HepG2 (cell line): ENCODE measurements at regions not wholly inside any gene's neighbourhood (a gene's known extent, or its start where the extent isn't known, plus 50 kb on each side); places are given as distances from the start of the nearest gene placed in this dataset.

Experiments
- ATAC-seq: fragments of 200-7000 bp; cut with Tn5 transposase; 3 replicates; pipeline ENCODE4 v1.9.1; 2020; ENCODE audit warnings: mild to moderate bottlenecking, moderate library complexity
- BruUV-seq: library from RNA; stranded (reverse); fragments of 400-500 nt; replicated peaks from 2 replicates; lab custom pipeline; 2021; lab: Mats Ljungman, UMichigan
- CTCF ChIA-PET: fragments of 300-600 bp; formaldehyde crosslinking; extraction: SDS; loops from one replicate; lab custom pipeline; 2021; ENCODE audit warnings: low total read pairs, inconsistent platforms, low intra/inter-chr PET ratio; lab: Yijun Ruan, JAX
- POLR2A ChIA-PET: fragments of 350-600 bp; sonication (Branson Sonifier 250); formaldehyde crosslinking; loops from one replicate; lab custom pipeline; 2020; ENCODE audit warnings: antibody characterized with exemption, inconsistent platforms; lab: Yijun Ruan, JAX
- DNase-seq: peaks from one replicate; pipeline ENCODE4 v3.0.0-alpha.2; 2015; ENCODE audit warnings: low spot score
- FAIRE-seq: peaks from 3 replicates; lab custom pipeline; 2011; peaks lifted over from hg19 to GRCh38; lab: Jason Lieb, UNC
- H2AFZ ChIP-seq: one replicate; pipeline ENCODE4 v1.6.1; 2011; ENCODE audit warnings: low read length, inconsistent platforms
- H3K27ac ChIP-seq: fragments of 300-600 bp; 3 replicates; pipeline ENCODE4 v1.8.0; 2011; ENCODE audit warnings: mixed run types, mild to moderate bottlenecking, mixed read lengths, low read length, inconsistent platforms; ENCODE audit not compliant: insufficient read depth; ENCODE audit errors: extremely low read length
- H3K27me3 ChIP-seq, 2 experiments: fragments of 200-600 bp in 1 of 2; 2 replicates in 1 of 2; 3 replicates in 1 of 2; pipeline versions ENCODE4 v1.6.0 to v1.8.0; 2011; ENCODE audit warnings: low read length in 2 of 2, mild to moderate bottlenecking in 2 of 2, moderate library complexity in 2 of 2, inconsistent platforms in 1 of 2; ENCODE audit not compliant: insufficient read depth in 2 of 2, control insufficient read depth in 1 of 2
- H3K36me3 ChIP-seq, 2 experiments: fragments of 200-600 bp in 1 of 2; replicated peaks in 1 of 2; 2 replicates in 1 of 2; 3 replicates in 1 of 2; pipeline versions ENCODE4 v1.5.1 to v1.8.0; 2011; ENCODE audit warnings: low read length in 2 of 2, inconsistent platforms in 1 of 2; ENCODE audit not compliant: insufficient read depth in 2 of 2, control insufficient read depth in 1 of 2
- H3K4me1 ChIP-seq: 2 replicates; pipeline ENCODE4 v1.5.1; 2012; ENCODE audit warnings: low read length, inconsistent platforms; ENCODE audit not compliant: insufficient read depth
- H3K4me2 ChIP-seq: 2 replicates; pipeline ENCODE4 v1.6.0; 2011; ENCODE audit warnings: low read depth, low read length, inconsistent platforms
- H3K4me3 ChIP-seq, 3 experiments: fragments of 200-600 bp in 1 of 3; sonication (generic), shearing (Covaris generic) in 1 of 3; replicated peaks in 1 of 3; 2 replicates each; pipeline ENCODE4 v1.5.1; 2011 to 2016; ENCODE audit warnings: low read length in 3 of 3, inconsistent platforms in 2 of 3, low read depth in 2 of 3, mild to moderate bottlenecking in 2 of 3, control low read depth in 1 of 3, mixed read lengths in 1 of 3; ENCODE audit not compliant: insufficient read depth in 1 of 3
- H3K79me2 ChIP-seq: one replicate; pipeline ENCODE4 v1.6.1; 2011; ENCODE audit warnings: low read length, inconsistent platforms; ENCODE audit not compliant: insufficient read depth
- H3K9ac ChIP-seq: 2 replicates; pipeline ENCODE4 v1.6.0; 2011; ENCODE audit warnings: mild to moderate bottlenecking, low read depth, low read length, inconsistent platforms; ENCODE audit not compliant: insufficient read depth
- H3K9me3 ChIP-seq: 2 replicates; pipeline ENCODE4 v1.5.1; 2012; ENCODE audit warnings: mild to moderate bottlenecking, low read length
- H4K20me1 ChIP-seq: 2 replicates; pipeline ENCODE4 v1.6.0; 2011; ENCODE audit warnings: inconsistent platforms, mild to moderate bottlenecking, low read length, moderate library complexity; ENCODE audit not compliant: insufficient read depth
- MED8 ChIP-seq: sonication (generic); formaldehyde crosslinking; IDR thresholded peaks from 2 replicates; pipeline ENCODE4 v1.8.1; 2023; ENCODE audit warnings: mild to moderate bottlenecking, missing genetic modification reagents; ENCODE audit not compliant: insufficient replicate concordance
- NFYC ChIP-seq: IDR thresholded peaks from 2 replicates; pipeline ENCODE4 v1.6.1; 2016; ENCODE audit warnings: missing genetic modification reagents, missing compliant biosample characterization
- REST ChIP-seq, 2 experiments: IDR thresholded peaks; 2 replicates each; pipeline ENCODE4 v1.6.1; 2011 to 2012; ENCODE audit warnings: low read length in 2 of 2, borderline replicate concordance in 1 of 2, low read depth in 1 of 2, mild to moderate bottlenecking in 1 of 2, moderate library complexity in 1 of 2
- RFX1 ChIP-seq: fragments of 450-650 bp; IDR thresholded peaks from 2 replicates; pipeline ENCODE4 v1.6.1; 2017
- SIN3A ChIP-seq: IDR thresholded peaks from 2 replicates; pipeline ENCODE4 v1.6.1; 2011; ENCODE audit warnings: low read depth, mild to moderate bottlenecking, control low read depth, low read length, borderline replicate concordance
- SMAD3 ChIP-seq: sonication (generic); formaldehyde crosslinking; IDR thresholded peaks from 2 replicates; pipeline ENCODE4 v1.4.0; 2020; ENCODE audit warnings: missing genetic modification reagents
- WIZ ChIP-seq: sonication (generic); formaldehyde crosslinking; IDR thresholded peaks from 2 replicates; pipeline ENCODE4 v1.5.1; 2020; ENCODE audit warnings: mild to moderate bottlenecking, missing genetic modification reagents
- YEATS4 ChIP-seq: sonication (generic); formaldehyde crosslinking; IDR thresholded peaks from 2 replicates; pipeline ENCODE4 v1.4.0; 2020; ENCODE audit warnings: missing genetic modification reagents, borderline replicate concordance
- ZBTB25 ChIP-seq: IDR thresholded peaks from 2 replicates; pipeline ENCODE4 v1.6.1; 2018; ENCODE audit warnings: missing genetic modification reagents
- ZC3H4 ChIP-seq: sonication (generic); formaldehyde crosslinking; IDR thresholded peaks from 2 replicates; pipeline ENCODE4 v1.4.0; 2020; ENCODE audit warnings: missing genetic modification reagents, borderline replicate concordance
- ZFP41 ChIP-seq: sonication (generic); formaldehyde crosslinking; IDR thresholded peaks from 2 replicates; pipeline ENCODE4 v1.4.0; 2020; ENCODE audit warnings: mild to moderate bottlenecking, missing genetic modification reagents, borderline replicate concordance
- ZFP91 ChIP-seq: sonication (generic); formaldehyde crosslinking; IDR thresholded peaks from 2 replicates; pipeline ENCODE4 v1.9.0; 2022; ENCODE audit warnings: missing genetic modification reagents, mild to moderate bottlenecking, borderline replicate concordance
- ZNF614 ChIP-seq: IDR thresholded peaks from 2 replicates; pipeline ENCODE4 v1.6.1; 2018; ENCODE audit warnings: missing biosample characterization, missing genetic modification reagents, inconsistent platforms, borderline replicate concordance
- ZNF703 ChIP-seq: sonication (generic); formaldehyde crosslinking; IDR thresholded peaks from 2 replicates; pipeline ENCODE4 v1.5.1; 2020; ENCODE audit warnings: missing genetic modification reagents, mild to moderate bottlenecking, moderate library complexity, borderline replicate concordance
- ZNF839 ChIP-seq: sonication (generic); formaldehyde crosslinking; IDR thresholded peaks from 2 replicates; pipeline ENCODE4 v1.4.0; 2020; ENCODE audit warnings: missing genetic modification reagents, mild to moderate bottlenecking, borderline replicate concordance
- WGBS: methylation state at CpG from one replicate; pipeline ENCODE4 v1.1.6; 2017; ENCODE audit warnings: low lambda C conversion rate; 5-methylcytosine and 5-hydroxymethylcytosine counted together
- in situ Hi-C: cut with HindIII; loops from 2 replicates; pipeline ENCODE4 v1.10.0; 2017; ENCODE audit warnings: low pct_unique_long_range_greater_than_20kb; ENCODE audit not compliant: extremely low pct_ligation_motif_present
- intact Hi-C: fragments of 100-400 bp; cut with micrococcal nuclease; formaldehyde crosslinking; loops from one replicate; pipeline ENCODE4 v1.10.0; 2022; ENCODE audit not compliant: unreplicated experiment

GRCh38 chr6:21486115-21486514 lies 107.4 kb upstream of the SOX4 start (continued):
- TF ChIP-seq YEATS4 (no peak), ZBTB25 (CRISPR knock-in tag) (no peak), ZC3H4 (CRISPR knock-in tag) (no peak), ZNF614 (no peak), NFYC (CRISPR knock-in tag) (no peak), ZFP41 (CRISPR knock-in tag) (no peak), ZNF703 (CRISPR knock-in tag) (no peak)

GRCh38 chr6:21489826-21490225 lies 103.7 kb upstream of the SOX4 start:
- 66% methylated on average over 3 of the region's 3 CpGs for WGBS
- no peak for ATAC-seq
- TF ChIP-seq MED8 (CRISPR knock-in tag) (no peak), SIN3A (no peak), ZFP91 (CRISPR knock-in tag) (no peak), SMAD3 (CRISPR knock-in tag) (no peak), REST (IDR thresholded peaks at IDR 0.05; ENCODE audit: borderline replicate concordance in 1 of 2, low read depth in 1 of 2, low read length in 2 of 2) (no peak), ZNF839 (CRISPR knock-in tag) (no peak), RFX1 (no peak), WIZ (no peak)
- no peak overlapping the region for H2AFZ ChIP-seq
- no peak overlapping the region for H3K9ac ChIP-seq
- H3K27ac ChIP-seq = no peak overlapping the region
- no peaks in the 10 kb centered on the region for H4K20me1 ChIP-seq
- intact Hi-C loops = no loop called here
- in situ Hi-C loops = no loop called here
- CTCF ChIA-PET = no interaction called here
- 0 out of 5 replicates have a peak, but pooled peaks cover 0 to 5% of the 10 kb centered on the region in 2 experiments for H3K27me3 ChIP-seq
- no peaks in the 10 kb centered on the region for H3K9me3 ChIP-seq
- FAIRE-seq = no peak
- H3K4me3 ChIP-seq = no peak overlapping the region
- POLR2A ChIA-PET = no interaction called here
- H3K36me3 ChIP-seq = no peaks in the 10 kb centered on the region
- H3K79me2 ChIP-seq = no peaks in the 10 kb centered on the region
- no TSS peak for BruUV-seq
- DNase-seq = no peak
- H3K4me2 ChIP-seq = no peak overlapping the region
- peaks cover 6% of the 10 kb centered on the region; the same call in 1 of the 2 replicates for H3K4me1 ChIP-seq
